ENCODE measurements at regions not wholly inside any gene's neighbourhood (a gene's known extent, or its start where the extent isn't known, plus 50 kb on each side); places are given as distances from the start of the nearest gene placed in this dataset.
"Not testable (repeated sequence)": the region's sequence is repeated elsewhere in the genome, so short reads cannot be mapped to it uniquely, and the experiment has no call there.

GRCh38 chr4:150018257-150018656 lies 60.0 kb upstream of the DCLK2 start:
- TF ChIP-seq, protein P1, sequence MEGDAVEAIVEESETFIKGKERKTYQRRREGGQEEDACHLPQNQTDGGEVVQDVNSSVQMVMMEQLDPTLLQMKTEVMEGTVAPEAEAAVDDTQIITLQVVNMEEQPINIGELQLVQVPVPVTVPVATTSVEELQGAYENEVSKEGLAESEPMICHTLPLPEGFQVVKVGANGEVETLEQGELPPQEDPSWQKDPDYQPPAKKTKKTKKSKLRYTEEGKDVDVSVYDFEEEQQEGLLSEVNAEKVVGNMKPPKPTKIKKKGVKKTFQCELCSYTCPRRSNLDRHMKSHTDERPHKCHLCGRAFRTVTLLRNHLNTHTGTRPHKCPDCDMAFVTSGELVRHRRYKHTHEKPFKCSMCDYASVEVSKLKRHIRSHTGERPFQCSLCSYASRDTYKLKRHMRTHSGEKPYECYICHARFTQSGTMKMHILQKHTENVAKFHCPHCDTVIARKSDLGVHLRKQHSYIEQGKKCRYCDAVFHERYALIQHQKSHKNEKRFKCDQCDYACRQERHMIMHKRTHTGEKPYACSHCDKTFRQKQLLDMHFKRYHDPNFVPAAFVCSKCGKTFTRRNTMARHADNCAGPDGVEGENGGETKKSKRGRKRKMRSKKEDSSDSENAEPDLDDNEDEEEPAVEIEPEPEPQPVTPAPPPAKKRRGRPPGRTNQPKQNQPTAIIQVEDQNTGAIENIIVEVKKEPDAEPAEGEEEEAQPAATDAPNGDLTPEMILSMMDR (IDR thresholded peaks at IDR 0.05; ENCODE audit: low read depth, low read length), result no peak

DNA sequence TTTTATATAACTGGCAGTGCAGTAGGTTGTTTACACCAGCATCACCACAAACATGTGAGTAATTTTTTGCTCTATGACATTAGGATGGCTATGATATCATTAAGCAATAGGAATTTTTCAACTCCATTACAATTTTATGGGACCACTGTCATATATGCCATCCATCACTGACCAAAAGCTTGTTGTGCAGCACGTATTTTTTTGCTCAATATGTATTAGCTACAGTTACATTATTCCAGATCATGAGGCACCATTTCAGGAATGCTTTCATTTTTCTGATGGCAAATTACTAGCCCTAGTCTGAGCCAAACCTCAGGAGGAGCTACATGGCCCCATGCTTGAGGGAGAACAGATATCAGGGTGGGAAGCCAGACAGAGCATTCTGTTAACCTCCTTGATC lies 56.8 kb upstream of the DCLK2 start:
- no peak overlapping the region for H3K4me3 ChIP-seq (ENCODE audit: low read depth, low read length)
- TF ChIP-seq, protein P1 (IDR thresholded peaks at IDR 0.05; ENCODE audit: low read depth, low read length), result no peak

More at GRCh38 chr4:150018257-150018656, 60.0 kb upstream of the DCLK2 start:
- H3K4me3 ChIP-seq (ENCODE audit: low read depth, low read length), result no peak overlapping the region

DNA sequence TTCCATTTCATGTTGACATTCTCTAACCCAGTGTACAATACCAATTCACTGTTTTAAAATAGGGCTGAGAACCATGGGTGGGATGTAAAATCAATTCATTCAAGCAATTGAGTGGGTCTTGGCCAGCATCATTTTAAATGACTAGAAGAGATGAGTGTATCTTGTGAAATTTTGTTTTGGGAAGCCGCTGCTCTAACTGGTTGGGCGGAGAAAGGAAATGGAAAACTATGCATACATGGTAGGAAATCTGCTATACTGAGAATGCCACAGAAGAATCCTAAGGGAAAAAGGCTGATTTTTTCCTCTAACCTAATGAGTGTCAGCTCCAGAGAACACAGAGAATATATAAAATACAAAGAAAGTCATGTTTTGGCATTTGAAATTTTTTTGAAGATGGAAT lies 54.8 kb upstream of the DCLK2 start:
- H3K4me3 ChIP-seq (ENCODE audit: low read depth, low read length), result no peak overlapping the region
- TF ChIP-seq, protein P1 (IDR thresholded peaks at IDR 0.05; ENCODE audit: low read depth, low read length), result no peak

DNA sequence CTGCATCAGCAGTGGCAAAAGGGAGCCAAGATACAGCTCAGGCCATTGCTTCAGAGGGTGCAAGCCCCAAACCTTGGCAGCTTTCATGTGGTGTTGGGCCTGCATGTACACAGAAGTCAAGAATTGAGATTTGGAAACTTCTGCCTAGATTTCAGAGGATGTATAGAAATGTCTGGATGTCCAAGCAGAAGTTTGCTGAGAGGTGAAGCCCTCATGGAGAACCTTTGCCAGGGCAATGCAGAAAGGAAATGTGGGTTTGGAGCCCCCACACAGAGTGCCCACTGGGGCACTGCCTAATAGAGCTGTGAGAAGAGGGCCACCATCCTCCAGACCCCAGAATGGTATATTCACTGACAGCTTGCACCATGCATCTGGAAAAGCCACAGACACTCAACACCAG lies 51.3 kb upstream of the DCLK2 start:
- not testable (repeated sequence) for H3K4me3 ChIP-seq (ENCODE audit: low read depth, low read length)
